Adrenal gland (tissue), 5 donors: ENCODE measurements at regions not wholly inside any gene's neighbourhood (a gene's known extent, or its start where the extent isn't known, plus 50 kb on each side); places are given as distances from the start of the nearest gene placed in this dataset.

Experiments
- CTCF ChIP-seq, 6 experiments: fragments of 450-650 bp in 4 of 6; fragments of 200-600 bp in 2 of 6; sonication (generic) in 1 of 6; IDR thresholded peaks; 1 replicate in 5 of 6; 2 replicates in 1 of 6; pipeline versions ENCODE4 v1.5.1 to v1.8.0; 2016 to 2021; ENCODE audit warnings: antibody characterized with exemption in 6 of 6, mild to moderate bottlenecking in 2 of 6, moderate library complexity in 1 of 6
- POLR2A ChIP-seq, 2 donors: fragments of 450-650 bp; IDR thresholded peaks; one replicate each; pipeline ENCODE4 v1.6.1; 2017; ENCODE audit warnings: antibody characterized with exemption in 2 of 2, mild to moderate bottlenecking in 2 of 2, moderate library complexity in 1 of 2
- donor health status: DM: no; HTN: no; CAD: no.

GRCh38 chr11:129728581-129728980, 87.1 kb upstream of the TMEM45B start:
- no peak for TF ChIP-seq CTCF (IDR thresholded peaks at IDR 0.05)
- no peak for TF ChIP-seq POLR2A (IDR thresholded peaks at IDR 0.05)
